Pulmonary artery endothelial cell (primary cell): ENCODE measurements at regions not wholly inside any gene's neighbourhood (a gene's known extent, or its start where the extent isn't known, plus 50 kb on each side); places are given as distances from the start of the nearest gene placed in this dataset.

Source experiments
- DNase-seq: peaks from one replicate; pipeline ENCODE4 v3.0.0-alpha.2; 2011; ENCODE audit warnings: low read depth, low spot score

- no peak for DNase-seq
Observed at GRCh38 chr6:88251301-88251700, 85.2 kb upstream of the CNR1 start.

DNA sequence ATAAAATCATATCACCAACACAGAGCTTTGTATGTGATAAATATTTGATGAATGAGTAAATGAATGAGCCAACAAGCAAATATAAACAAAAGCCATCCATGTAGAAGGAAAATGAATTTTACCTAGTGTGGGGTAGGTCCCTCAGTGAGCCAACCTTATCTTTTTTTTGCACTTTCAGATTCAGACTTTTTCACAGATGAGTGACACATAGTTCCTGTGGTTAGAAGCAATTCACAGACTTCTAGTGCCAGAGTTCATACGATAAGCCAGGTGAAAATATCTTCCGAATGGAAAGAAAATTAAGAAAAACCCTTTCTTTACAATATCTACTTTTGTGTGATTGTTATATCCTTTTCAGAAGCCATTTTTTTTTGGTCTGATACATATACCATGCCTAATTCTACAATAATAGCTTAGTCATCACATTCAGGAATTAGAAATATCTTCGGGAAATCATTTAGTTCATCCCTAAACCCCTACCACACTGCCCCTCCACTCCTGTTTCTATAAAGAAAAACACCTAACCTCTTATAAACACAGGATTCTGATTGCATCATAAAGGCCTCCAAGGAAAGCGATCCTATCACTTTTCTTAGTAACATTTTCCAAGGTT lies 82.7 kb upstream of the CNR1 start:
- DNase-seq: no peak

DNA sequence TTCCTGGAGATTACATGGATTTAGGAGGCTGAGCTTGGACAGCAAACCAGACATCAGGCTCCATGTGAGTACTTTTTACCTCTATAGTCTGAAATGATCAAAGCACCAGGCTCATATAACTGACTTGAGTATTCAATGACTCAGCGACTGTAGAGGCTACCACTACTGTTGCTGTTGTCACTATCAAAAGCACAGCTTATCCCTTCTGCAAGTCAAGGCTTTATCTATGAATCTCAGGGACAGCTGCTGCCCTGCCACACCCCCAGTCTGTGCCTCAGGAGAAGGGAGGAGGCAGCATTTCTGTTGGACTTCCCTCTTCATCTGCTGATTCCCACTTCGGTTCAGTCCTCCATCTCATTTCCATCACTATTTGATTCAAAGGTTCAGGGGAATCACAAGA lies 80.5 kb upstream of the CNR1 start:
- no peak for DNase-seq

GRCh38 chr6:88244721-88245120 lies 78.6 kb upstream of the CNR1 start:
- no peak for DNase-seq

DNA sequence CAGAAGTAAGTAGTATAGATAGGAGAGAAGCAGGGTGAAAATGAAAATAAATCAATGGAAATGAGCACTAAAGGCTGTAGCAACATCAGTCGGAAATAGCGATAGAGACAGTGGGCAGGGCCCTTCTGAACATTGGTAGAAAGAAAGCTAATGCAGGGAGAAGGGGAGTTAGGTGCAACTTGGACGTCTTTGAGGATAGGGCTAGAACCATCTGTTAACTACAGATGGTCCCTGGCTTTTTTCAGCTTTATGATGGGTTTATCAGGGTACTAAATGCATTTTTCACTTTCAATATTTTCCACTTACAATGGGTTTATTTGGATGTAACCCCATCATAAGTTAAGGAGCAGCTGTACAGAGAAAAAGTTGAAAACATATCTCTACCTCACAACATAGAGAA lies 72.8 kb upstream of the CNR1 start:
- no peak for DNase-seq

DNA sequence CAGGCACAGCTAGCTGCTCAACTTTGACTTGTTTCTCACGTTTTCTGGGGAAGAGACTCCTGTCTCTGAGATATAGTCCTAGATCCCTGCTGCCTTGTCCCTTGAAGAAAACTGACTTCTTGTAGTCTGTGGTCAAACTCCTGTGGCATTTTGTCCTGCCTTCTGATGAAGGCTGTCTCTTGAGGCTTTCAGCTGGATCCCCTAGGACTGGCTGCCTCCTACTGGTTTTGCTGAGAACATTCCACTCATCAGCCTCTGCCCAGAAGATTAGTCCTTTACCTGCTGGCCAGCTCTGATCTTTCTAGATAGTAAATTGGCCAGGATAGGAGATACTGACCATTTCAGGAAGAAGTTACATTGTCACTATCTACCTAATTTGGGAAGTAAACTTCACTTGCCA lies 71.9 kb upstream of the CNR1 start:
- DNase-seq: no peak

DNA sequence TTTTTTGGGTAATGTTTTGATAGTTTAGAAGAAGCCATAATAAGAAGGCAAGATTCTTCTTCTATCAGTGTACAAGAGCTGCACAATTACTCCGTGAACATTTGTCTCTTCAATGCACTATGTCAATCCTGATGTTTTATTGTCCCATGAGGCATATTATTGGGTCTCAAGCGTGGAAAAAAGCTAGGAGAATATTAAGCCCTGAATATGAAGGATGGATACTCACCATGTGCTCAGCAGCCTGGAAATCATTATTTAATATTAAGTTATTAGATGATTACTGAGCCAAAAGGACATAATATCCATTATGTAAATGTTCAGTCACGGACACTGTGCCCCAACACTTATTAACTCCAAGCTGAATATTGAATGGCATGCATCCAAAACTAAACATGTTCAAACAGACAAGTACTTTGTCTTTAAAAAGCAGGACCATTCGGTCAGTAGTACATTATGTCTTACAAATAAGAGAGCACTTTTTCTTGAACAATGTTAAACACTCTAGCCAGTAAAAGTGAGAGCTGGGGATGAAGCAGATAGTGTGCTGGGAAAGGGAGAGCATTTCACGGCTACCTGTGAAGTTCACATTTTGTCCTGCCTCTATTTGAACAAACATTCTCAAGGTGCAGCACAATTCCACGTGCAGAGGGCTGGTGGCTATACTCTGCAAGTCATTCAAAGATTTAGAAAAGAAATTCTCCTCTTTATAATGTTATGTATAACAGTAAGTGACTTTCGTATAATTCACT lies 70.6 kb upstream of the CNR1 start:
- no peak for DNase-seq

DNA sequence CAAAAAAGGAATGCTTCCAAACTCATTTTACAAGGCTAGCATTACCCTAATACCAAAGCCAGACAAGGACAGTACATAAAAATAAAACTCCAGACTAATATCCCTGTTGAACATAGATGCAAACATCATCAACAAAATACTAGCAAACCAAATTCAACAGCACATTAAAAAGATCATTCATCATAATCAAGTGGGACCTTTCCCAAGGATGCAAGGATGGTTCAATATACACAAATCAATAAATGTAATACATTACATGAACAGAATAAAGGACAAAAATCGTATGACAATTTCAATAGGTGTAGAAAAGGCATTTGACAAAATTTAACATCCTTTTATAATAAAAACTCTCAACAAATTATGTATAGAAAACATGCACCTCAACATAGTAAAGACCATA lies 66.6 kb upstream of the CNR1 start:
- DNase-seq: no peak

- no peak for DNase-seq
Observed at GRCh38 chr6:88223298-88223697, 57.2 kb upstream of the CNR1 start.

- DNase-seq: no peak
Observed at GRCh38 chr6:88220493-88220892, 54.3 kb upstream of the CNR1 start.

DNA sequence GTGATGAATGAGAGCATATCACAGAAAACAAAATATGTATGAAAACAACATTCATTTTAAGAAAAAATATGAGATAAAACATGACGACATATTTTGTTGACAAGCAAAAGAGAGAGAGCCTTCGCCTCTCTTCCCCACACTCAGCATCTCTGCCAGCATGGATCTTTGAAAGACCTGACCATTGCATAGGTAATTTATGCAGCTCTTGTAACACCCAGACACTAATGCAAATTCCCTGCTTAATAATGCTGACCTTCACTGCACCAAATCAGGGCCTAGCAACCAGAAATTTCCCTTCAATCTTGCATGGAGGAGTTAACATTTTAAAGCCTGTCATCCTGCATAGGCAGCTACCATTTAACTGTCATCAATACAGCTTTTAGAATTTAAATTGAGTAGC lies 50.0 kb upstream of the CNR1 start:
- DNase-seq: no peak
